ENCODE measurements at regions not wholly inside any gene's neighbourhood (a gene's known extent, or its start where the extent isn't known, plus 50 kb on each side); places are given as distances from the start of the nearest gene placed in this dataset.

DNA sequence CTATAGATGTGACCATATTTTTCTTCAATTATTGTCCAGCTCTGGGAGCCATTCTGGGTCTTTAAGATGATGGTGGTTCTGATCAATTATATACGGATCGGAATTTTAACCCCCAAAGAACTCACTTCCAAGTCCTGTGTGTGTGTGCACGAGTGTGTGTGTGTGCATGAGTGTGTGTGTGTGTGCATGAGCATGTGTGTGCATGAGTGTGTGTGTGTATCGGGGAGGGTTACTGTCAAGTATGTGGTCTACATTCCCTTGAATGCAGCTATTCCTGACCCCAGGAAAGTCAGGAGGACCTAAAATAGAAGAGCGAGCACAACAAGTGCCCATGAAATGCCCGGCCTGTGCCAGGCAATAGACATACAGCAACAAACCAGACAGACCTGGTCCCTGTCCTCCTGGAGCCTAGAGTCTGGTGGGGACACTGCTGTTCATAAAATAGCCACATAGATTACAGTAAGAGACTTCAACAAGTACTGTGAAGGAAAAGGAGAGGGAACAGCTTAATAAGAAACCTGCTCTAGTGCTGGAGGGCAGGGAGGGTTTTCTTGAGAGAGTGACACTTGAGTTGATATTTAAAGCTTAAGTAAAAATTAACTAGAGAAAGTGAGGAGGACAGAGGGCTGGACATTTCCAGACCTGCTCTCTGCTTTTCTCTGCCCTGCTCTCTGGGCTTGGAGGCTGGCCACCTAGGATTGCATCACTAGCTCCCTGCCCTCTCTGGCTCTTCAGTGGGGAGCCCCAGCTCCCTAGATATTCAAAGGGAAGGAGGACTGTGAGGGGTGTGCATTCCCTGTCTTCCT, 66.1 kb upstream of the SPON1 start:
- TF ChIP-seq CTCF (IDR thresholded peaks at IDR 0.05; ENCODE audit: extremely low read depth, missing control alignments), result no peak
- no peak for DNase-seq (ENCODE audit: low spot score)

DNA sequence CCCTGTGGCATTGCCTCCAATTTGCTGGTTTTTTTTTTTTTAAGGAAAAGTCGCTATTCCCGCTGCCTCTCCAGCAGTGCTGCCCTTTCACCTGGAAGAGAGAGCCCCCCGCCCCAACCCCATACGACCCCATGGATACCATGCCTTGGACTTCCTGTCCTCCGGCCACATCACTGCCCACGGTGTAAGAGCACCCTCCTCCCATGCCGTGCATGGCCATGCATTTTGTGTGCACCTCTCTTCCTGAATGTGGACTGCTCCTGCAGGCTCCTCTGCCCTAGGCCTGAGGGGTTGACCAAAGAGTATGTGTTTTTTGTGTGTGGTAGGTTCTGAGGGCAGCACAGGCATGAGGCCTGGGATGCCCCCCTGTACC, 65.6 kb upstream of the SPON1 start:
- DNase-seq (ENCODE audit: low spot score), result no peak
- TF ChIP-seq CTCF (IDR thresholded peaks at IDR 0.05; ENCODE audit: extremely low read depth, missing control alignments), result no peak

- DNase-seq (ENCODE audit: low spot score), result no peak
- no peak for TF ChIP-seq CTCF (IDR thresholded peaks at IDR 0.05; ENCODE audit: extremely low read depth, missing control alignments)
Observed at GRCh38 chr11:13897646-13898276, 64.8 kb upstream of the SPON1 start.

GRCh38 chr11:13899603-13900002, 62.9 kb upstream of the SPON1 start:
- DNase-seq (ENCODE audit: low spot score), result no peak
- no peak for TF ChIP-seq CTCF (IDR thresholded peaks at IDR 0.05; ENCODE audit: extremely low read depth, missing control alignments)

- TF ChIP-seq CTCF (IDR thresholded peaks at IDR 0.05; ENCODE audit: extremely low read depth, missing control alignments), result no peak
- DNase-seq (ENCODE audit: low spot score), result no peak
Observed at GRCh38 chr11:13902523-13902922, 60.0 kb upstream of the SPON1 start.

DNA sequence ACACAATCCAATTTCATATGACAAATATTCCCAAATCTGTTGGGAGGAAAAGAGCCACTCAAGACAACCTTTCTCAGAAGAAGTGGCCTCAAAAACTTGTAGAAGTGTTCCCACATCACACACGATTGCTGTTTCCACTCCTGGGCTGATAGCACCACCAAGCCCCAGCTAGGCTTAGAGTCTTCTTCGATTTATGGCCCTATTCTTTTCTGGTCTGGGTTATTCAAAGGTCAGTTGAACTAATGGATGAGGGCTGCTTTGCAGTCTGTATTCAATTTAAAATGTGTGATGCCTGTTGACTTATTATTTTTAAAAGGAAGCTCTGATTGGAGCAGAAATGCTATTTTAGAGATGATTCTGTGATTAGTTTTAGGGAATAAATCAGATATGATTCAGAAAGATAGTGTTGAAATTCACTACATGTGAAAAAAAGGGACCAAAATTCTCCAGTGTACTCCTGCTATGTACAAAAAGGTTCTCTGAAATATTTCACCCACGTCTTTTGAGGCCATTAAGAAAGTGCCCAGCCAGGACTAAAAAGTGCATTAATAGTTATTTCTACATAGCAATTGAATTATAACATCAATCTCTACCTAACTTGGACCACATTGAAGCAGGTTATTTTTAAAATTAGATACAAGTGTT, 57.3 kb upstream of the SPON1 start:
- no peak for TF ChIP-seq CTCF (IDR thresholded peaks at IDR 0.05; ENCODE audit: extremely low read depth, missing control alignments)
- DNase-seq (ENCODE audit: low spot score), result no peak

DNA sequence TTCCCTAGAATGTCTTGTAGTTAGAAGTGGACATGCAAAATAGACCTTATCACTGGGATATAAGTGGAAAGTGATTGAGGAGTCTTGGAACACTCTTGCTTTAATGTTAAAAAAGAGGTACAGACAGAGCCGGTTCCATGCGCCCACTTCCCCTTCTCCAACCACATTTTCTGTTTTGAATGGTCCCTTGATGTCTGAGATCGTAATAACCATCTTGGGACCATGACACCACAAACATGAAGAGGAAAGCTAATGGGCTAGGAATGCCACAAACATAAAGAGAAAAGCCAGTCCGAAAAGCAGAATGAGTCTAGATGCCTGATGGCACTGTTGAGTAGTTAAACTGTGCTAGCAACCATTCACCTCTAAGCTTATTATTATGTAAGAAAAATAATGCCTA, 54.8 kb upstream of the SPON1 start:
- DNase-seq (ENCODE audit: low spot score), result no peak
- no peak for TF ChIP-seq CTCF (IDR thresholded peaks at IDR 0.05; ENCODE audit: extremely low read depth, missing control alignments)
